ENCODE measurements at regions not wholly inside any gene's neighbourhood (a gene's known extent, or its start where the extent isn't known, plus 50 kb on each side); places are given as distances from the start of the nearest gene placed in this dataset.

- peaks cover 6% of the 10 kb centered on the region for H3K9me3 ChIP-seq
These were observed 569.0 kb downstream of the TAF11L14 start for GRCh38 chr5:18203296-18203695.

GRCh38 chr5:18213666-18214065, 579.4 kb downstream of the TAF11L14 start:
- H3K9me3 ChIP-seq, result no peaks in the 10 kb centered on the region; the same call in 1 of the 2 replicates

More at GRCh38 chr5:18203296-18203695, 569.0 kb downstream of the TAF11L14 start:
- Histone ChIP-seq H4K20me1 (no peaks in the 10 kb centered on the region), H3K4me1 (no peaks in the 10 kb centered on the region), H3K27ac (no peak overlapping the region), H3K36me3 (no peaks in the 10 kb centered on the region), H3K4me3 (no peak overlapping the region), H3K9ac (no peak overlapping the region), H3K27me3 (no peaks in the 10 kb centered on the region), H3K4me2 (no peak overlapping the region)
- TF ChIP-seq Cebpa-rat (IDR thresholded peaks at IDR 0.05), result no peak

GRCh38 chr5:18216016-18216415, 581.8 kb downstream of the TAF11L14 start:
- Histone ChIP-seq H3K4me3 (no peak overlapping the region), H3K9ac (no peak overlapping the region), H4K20me1 (no peaks in the 10 kb centered on the region), H3K36me3 (no peaks in the 10 kb centered on the region), H3K4me1 (no peaks in the 10 kb centered on the region), H3K9me3 (no peaks in the 10 kb centered on the region; the same call in 1 of the 2 replicates), H3K27me3 (no peaks in the 10 kb centered on the region), H3K27ac (no peak overlapping the region), H3K4me2 (no peak overlapping the region)
- no peak for TF ChIP-seq Cebpa-rat (IDR thresholded peaks at IDR 0.05)

More at GRCh38 chr5:18213666-18214065, 579.4 kb downstream of the TAF11L14 start:
- no peak for TF ChIP-seq Cebpa-rat (IDR thresholded peaks at IDR 0.05)
- Histone ChIP-seq H3K4me2 (no peak overlapping the region), H3K36me3 (no peaks in the 10 kb centered on the region), H3K27ac (no peak overlapping the region), H3K4me1 (no peaks in the 10 kb centered on the region), H3K27me3 (no peaks in the 10 kb centered on the region), H4K20me1 (no peaks in the 10 kb centered on the region), H3K4me3 (no peak overlapping the region), H3K9ac (no peak overlapping the region)

- Histone ChIP-seq H3K27ac (no peak overlapping the region), H3K4me3 (no peak overlapping the region), H3K9ac (no peak overlapping the region), H3K36me3 (no peaks in the 10 kb centered on the region), H3K27me3 (no peaks in the 10 kb centered on the region), H3K4me1 (no peaks in the 10 kb centered on the region), H3K9me3 (no peaks in the 10 kb centered on the region; the same call in 1 of the 2 replicates), H3K4me2 (no peak overlapping the region), H4K20me1 (no peaks in the 10 kb centered on the region)
- no peak for TF ChIP-seq Cebpa-rat (IDR thresholded peaks at IDR 0.05)
These were observed 582.5 kb downstream of the TAF11L14 start for GRCh38 chr5:18216729-18217128.

- Histone ChIP-seq H3K36me3 (no peaks in the 10 kb centered on the region), H4K20me1 (no peaks in the 10 kb centered on the region), H3K9ac (no peak overlapping the region), H3K4me1 (no peaks in the 10 kb centered on the region), H3K4me2 (no peak overlapping the region), H3K27ac (no peak overlapping the region), H3K27me3 (no peaks in the 10 kb centered on the region), H3K9me3 (no peaks in the 10 kb centered on the region; the same call in 1 of the 2 replicates), H3K4me3 (no peak overlapping the region)
- TF ChIP-seq Cebpa-rat (IDR thresholded peaks at IDR 0.05), result no peak
These were observed 585.0 kb downstream of the TAF11L14 start for GRCh38 chr5:18219241-18219640.

GRCh38 chr5:18220631-18221030, 586.4 kb downstream of the TAF11L14 start:
- no peaks in the 10 kb centered on the region for H4K20me1 ChIP-seq
- H3K36me3 ChIP-seq, result no peaks in the 10 kb centered on the region
- no peak overlapping the region for H3K4me3 ChIP-seq
- TF ChIP-seq Cebpa-rat (IDR thresholded peaks at IDR 0.05), result no peak
- no peak overlapping the region for H3K4me2 ChIP-seq
- no peak overlapping the region for H3K9ac ChIP-seq
- H3K9me3 ChIP-seq, result no peaks in the 10 kb centered on the region
- no peak overlapping the region for H3K27ac ChIP-seq
- H3K27me3 ChIP-seq, result no peaks in the 10 kb centered on the region
- no peaks in the 10 kb centered on the region for H3K4me1 ChIP-seq

GRCh38 chr5:18236386-18236785, 602.1 kb downstream of the TAF11L14 start:
- no peak for TF ChIP-seq Cebpa-rat (IDR thresholded peaks at IDR 0.05)
- Histone ChIP-seq H3K4me1 (no peaks in the 10 kb centered on the region), H3K36me3 (no peaks in the 10 kb centered on the region), H3K4me2 (no peak overlapping the region), H4K20me1 (no peaks in the 10 kb centered on the region), H3K4me3 (no peak overlapping the region), H3K27me3 (no peaks in the 10 kb centered on the region), H3K27ac (no peak overlapping the region), H3K9me3 (no peaks in the 10 kb centered on the region), H3K9ac (no peak overlapping the region)

GRCh38 chr5:18238321-18238720, 604.1 kb downstream of the TAF11L14 start:
- no peak overlapping the region for H3K4me2 ChIP-seq
- H3K27ac ChIP-seq, result no peak overlapping the region
- TF ChIP-seq Cebpa-rat (IDR thresholded peaks at IDR 0.05), result no peak
- no peaks in the 10 kb centered on the region for H3K4me1 ChIP-seq
- H3K9me3 ChIP-seq, result no peaks in the 10 kb centered on the region
- no peak overlapping the region for H3K9ac ChIP-seq
- no peaks in the 10 kb centered on the region for H3K27me3 ChIP-seq
- H4K20me1 ChIP-seq, result no peaks in the 10 kb centered on the region
- H3K36me3 ChIP-seq, result no peaks in the 10 kb centered on the region
- no peak overlapping the region for H3K4me3 ChIP-seq

GRCh38 chr5:18240971-18241370, 606.7 kb downstream of the TAF11L14 start:
- Histone ChIP-seq H3K36me3 (no peaks in the 10 kb centered on the region), H3K9me3 (peaks cover 8% of the 10 kb centered on the region; the same call in 1 of the 2 replicates), H3K4me2 (no peak overlapping the region), H3K27ac (no peak overlapping the region), H3K4me3 (no peak overlapping the region), H3K4me1 (no peaks in the 10 kb centered on the region), H3K27me3 (no peaks in the 10 kb centered on the region), H3K9ac (no peak overlapping the region), H4K20me1 (no peaks in the 10 kb centered on the region)
- no peak for TF ChIP-seq Cebpa-rat (IDR thresholded peaks at IDR 0.05)

GRCh38 chr5:18243846-18244245, 609.6 kb downstream of the TAF11L14 start:
- Histone ChIP-seq H3K4me2 (no peak overlapping the region), H3K4me3 (no peak overlapping the region), H4K20me1 (no peaks in the 10 kb centered on the region), H3K9ac (no peak overlapping the region), H3K36me3 (no peaks in the 10 kb centered on the region), H3K27ac (no peak overlapping the region), H3K9me3 (peaks cover 18% of the 10 kb centered on the region), H3K27me3 (no peaks in the 10 kb centered on the region), H3K4me1 (no peaks in the 10 kb centered on the region)
- TF ChIP-seq Cebpa-rat (IDR thresholded peaks at IDR 0.05), result no peak

- Histone ChIP-seq H4K20me1 (no peaks in the 10 kb centered on the region), H3K36me3 (no peaks in the 10 kb centered on the region), H3K4me1 (no peaks in the 10 kb centered on the region), H3K27me3 (no peaks in the 10 kb centered on the region), H3K4me3 (no peak overlapping the region), H3K9me3 (peaks cover 18% of the 10 kb centered on the region), H3K4me2 (no peak overlapping the region), H3K27ac (no peak overlapping the region), H3K9ac (no peak overlapping the region)
- peak; percentile 22; the same call in 1 of the 2 replicates for TF ChIP-seq Cebpa-rat (IDR thresholded peaks at IDR 0.05)
These were observed 610.0 kb downstream of the TAF11L14 start for GRCh38 chr5:18244309-18244708.

All from BLaER1 (cell line).